PC-9 (cell line): ENCODE measurements at regions not wholly inside any gene's neighbourhood (a gene's known extent, or its start where the extent isn't known, plus 50 kb on each side); places are given as distances from the start of the nearest gene placed in this dataset.

ENCODE experiments used
- BruUV-seq: library from RNA; stranded (reverse); fragments of 400-500 nt; replicated peaks from 2 replicates; lab custom pipeline; 2021; lab: Mats Ljungman, UMichigan
- CTCF ChIA-PET: fragments of 300-600 bp; sonication (Branson Sonifier 250); formaldehyde crosslinking; loops from one replicate; lab custom pipeline; 2022; ENCODE audit warnings: antibody characterized with exemption; lab: Charles Lee
- POLR2A ChIA-PET: fragments of 300-600 bp; sonication (Branson Sonifier 250); formaldehyde crosslinking; loops from one replicate; lab custom pipeline; 2022; ENCODE audit warnings: antibody characterized with exemption; ENCODE audit not compliant: unreplicated experiment; lab: Charles Lee
- DNase-seq, 2 experiments: peaks; one replicate each; pipeline versions ENCODE4 v3.0.0 to v3.0.0-alpha.2; 2015 to 2022; ENCODE audit warnings: mixed read lengths in 1 of 2
- H2AFZ ChIP-seq: fragments of 200-600 bp; sonication (generic); 2 replicates; pipeline ENCODE4 v1.8.1; 2017; ENCODE audit warnings: antibody characterized with exemption
- H3F3A ChIP-seq: fragments of 200-600 bp; sonication (generic); 2 replicates; pipeline ENCODE4 v1.8.1; 2017; ENCODE audit warnings: antibody characterized with exemption, mild to moderate bottlenecking, low read depth; ENCODE audit not compliant: insufficient read depth
- H3K27ac ChIP-seq: fragments of 200-600 bp; sonication (generic); 2 replicates; pipeline ENCODE4 v1.6.1; 2016; ENCODE audit warnings: mixed run types
- H3K27me3 ChIP-seq: fragments of 200-600 bp; sonication (generic); 2 replicates; pipeline ENCODE4 v1.6.1; 2016; ENCODE audit warnings: low read depth, mixed run types; ENCODE audit not compliant: insufficient read depth
- H3K36me3 ChIP-seq: fragments of 200-600 bp; sonication (generic); 2 replicates; pipeline ENCODE4 v1.6.1; 2016; ENCODE audit warnings: low read depth, mixed run types
- H3K4me1 ChIP-seq: fragments of 200-600 bp; sonication (generic); replicated peaks from 2 replicates; pipeline ENCODE4 v1.6.1; 2016; ENCODE audit warnings: mixed run types; ENCODE audit not compliant: insufficient read depth
- H3K4me2 ChIP-seq: fragments of 200-600 bp; sonication (generic); 2 replicates; pipeline ENCODE4 v1.6.1; 2017; ENCODE audit warnings: mixed run types
- H3K4me3 ChIP-seq: fragments of 200-600 bp; sonication (generic); 2 replicates; pipeline ENCODE4 v1.6.1; 2016; ENCODE audit warnings: mixed run types
- H3K79me2 ChIP-seq: fragments of 200-600 bp; sonication (generic); 2 replicates; pipeline ENCODE4 v1.6.1; 2017; ENCODE audit warnings: low read depth, mixed run types
- H3K9me2 ChIP-seq: fragments of 200-600 bp; sonication (generic); 2 replicates; pipeline ENCODE4 v1.8.1; 2017; ENCODE audit warnings: mild to moderate bottlenecking; ENCODE audit not compliant: insufficient read depth
- H3K9me3 ChIP-seq: fragments of 200-600 bp; sonication (generic); 2 replicates; pipeline ENCODE4 v1.8.1; 2016; ENCODE audit warnings: low read depth; ENCODE audit not compliant: insufficient read depth
- H4K20me1 ChIP-seq: fragments of 200-600 bp; sonication (generic); 2 replicates; pipeline ENCODE4 v1.8.1; 2017; ENCODE audit not compliant: insufficient read depth
- EZH2 ChIP-seq: fragments of 200-600 bp; sonication (generic); IDR thresholded peaks from 2 replicates; pipeline ENCODE4 v1.8.0; 2017; ENCODE audit warnings: antibody characterized with exemption, low read depth
- intact Hi-C: fragments of 100-400 bp; cut with micrococcal nuclease; formaldehyde crosslinking; loops from one replicate; pipeline ENCODE4 v1.10.0; 2022; ENCODE audit not compliant: unreplicated experiment
- TF ChIP-seq, protein P1 (sequence below): fragments of 200-600 bp; sonication (generic); conservative IDR thresholded peaks from 2 replicates; pipeline ENCODE4 v1.6.1; 2017; ENCODE audit warnings: mixed run types, antibody characterized with exemption, mild to moderate bottlenecking, moderate library complexity

DNA sequence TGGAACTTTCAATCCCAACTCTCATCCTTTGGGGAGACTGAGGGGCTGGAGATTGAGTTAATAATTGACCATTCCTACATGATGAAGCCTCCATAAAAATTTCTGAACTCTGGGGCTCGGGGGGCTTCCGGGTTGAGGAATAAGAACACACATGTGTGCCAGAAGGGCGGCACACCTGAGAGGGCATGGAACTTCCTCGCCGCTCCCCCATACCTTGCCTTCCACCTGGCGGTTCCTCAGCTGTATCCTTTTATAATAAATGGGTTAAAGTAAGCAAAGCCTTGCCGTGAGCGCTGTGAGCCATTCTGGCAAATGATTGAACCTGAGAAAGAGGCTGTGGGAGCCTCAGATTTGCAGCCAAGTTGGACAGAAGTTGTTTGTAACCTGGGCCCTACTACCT lies 164.8 kb downstream of the LY86 start:
- peaks cover 9% of the 10 kb centered on the region; the same call in 1 of the 2 replicates for H3F3A ChIP-seq
- no peaks in the 10 kb centered on the region for H3K36me3 ChIP-seq
- CTCF ChIA-PET, result no interaction called here
- TF ChIP-seq, protein P1, sequence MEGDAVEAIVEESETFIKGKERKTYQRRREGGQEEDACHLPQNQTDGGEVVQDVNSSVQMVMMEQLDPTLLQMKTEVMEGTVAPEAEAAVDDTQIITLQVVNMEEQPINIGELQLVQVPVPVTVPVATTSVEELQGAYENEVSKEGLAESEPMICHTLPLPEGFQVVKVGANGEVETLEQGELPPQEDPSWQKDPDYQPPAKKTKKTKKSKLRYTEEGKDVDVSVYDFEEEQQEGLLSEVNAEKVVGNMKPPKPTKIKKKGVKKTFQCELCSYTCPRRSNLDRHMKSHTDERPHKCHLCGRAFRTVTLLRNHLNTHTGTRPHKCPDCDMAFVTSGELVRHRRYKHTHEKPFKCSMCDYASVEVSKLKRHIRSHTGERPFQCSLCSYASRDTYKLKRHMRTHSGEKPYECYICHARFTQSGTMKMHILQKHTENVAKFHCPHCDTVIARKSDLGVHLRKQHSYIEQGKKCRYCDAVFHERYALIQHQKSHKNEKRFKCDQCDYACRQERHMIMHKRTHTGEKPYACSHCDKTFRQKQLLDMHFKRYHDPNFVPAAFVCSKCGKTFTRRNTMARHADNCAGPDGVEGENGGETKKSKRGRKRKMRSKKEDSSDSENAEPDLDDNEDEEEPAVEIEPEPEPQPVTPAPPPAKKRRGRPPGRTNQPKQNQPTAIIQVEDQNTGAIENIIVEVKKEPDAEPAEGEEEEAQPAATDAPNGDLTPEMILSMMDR, result no peak
- no peak for TF ChIP-seq EZH2
- H3K4me1 ChIP-seq, result peaks cover 32% of the 10 kb centered on the region
- POLR2A ChIA-PET, result interaction anchor here (0.7 kb wide), 1 partner anchor 65 kb away, joined by 3 read pairs; no protein-coding TSS in a partner anchor
- DNase-seq, result no peak
- no peaks in the 10 kb centered on the region for H4K20me1 ChIP-seq
- no peaks in the 10 kb centered on the region for H3K79me2 ChIP-seq
- no peaks in the 10 kb centered on the region for H3K9me2 ChIP-seq
- H3K9me3 ChIP-seq, result no peaks in the 10 kb centered on the region
- no peak overlapping the region for H2AFZ ChIP-seq
- H3K4me2 ChIP-seq, result no peak overlapping the region
- intact Hi-C loops, result no loop called here
- no peak overlapping the region for H3K27ac ChIP-seq
- no peak overlapping the region for H3K4me3 ChIP-seq
- no TSS peak for BruUV-seq
- no peaks in the 10 kb centered on the region for H3K27me3 ChIP-seq

DNA sequence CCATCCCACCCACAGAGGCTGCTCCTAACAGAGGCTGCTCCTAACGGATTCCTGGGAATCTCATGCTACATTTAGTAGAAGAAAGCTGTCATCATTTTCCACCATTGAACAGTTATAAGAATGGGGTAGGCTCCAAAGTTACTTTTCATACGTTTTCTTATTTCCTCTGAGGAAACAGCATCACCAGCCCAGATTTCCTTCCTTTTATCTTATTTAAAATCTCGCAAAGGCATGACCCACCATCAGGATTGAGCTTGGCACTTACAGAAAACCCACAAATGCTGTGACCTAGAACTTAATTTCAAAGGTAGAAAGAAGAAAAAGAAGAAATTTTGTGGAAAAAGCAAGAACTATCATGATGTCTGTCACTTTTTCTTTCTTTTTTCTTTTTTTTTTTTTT lies 168.0 kb downstream of the LY86 start:
- Histone ChIP-seq H3K9me3 (no peaks in the 10 kb centered on the region), H3F3A (no peaks in the 10 kb centered on the region), H3K27me3 (no peaks in the 10 kb centered on the region), H4K20me1 (no peaks in the 10 kb centered on the region), H2AFZ (no peak overlapping the region), H3K4me2 (no peak overlapping the region), H3K27ac (no peak overlapping the region), H3K79me2 (no peaks in the 10 kb centered on the region), H3K4me3 (no peak overlapping the region), H3K9me2 (no peaks in the 10 kb centered on the region), H3K4me1 (no peaks in the 10 kb centered on the region), H3K36me3 (no peaks in the 10 kb centered on the region)
- DNase-seq, result no peak
- no TSS peak for BruUV-seq
- TF ChIP-seq EZH2, result no peak
- TF ChIP-seq, protein P1, result no peak
- intact Hi-C loops, result no loop called here
- ChIA-PET POLR2A (no interaction called here), CTCF (no interaction called here)

DNA sequence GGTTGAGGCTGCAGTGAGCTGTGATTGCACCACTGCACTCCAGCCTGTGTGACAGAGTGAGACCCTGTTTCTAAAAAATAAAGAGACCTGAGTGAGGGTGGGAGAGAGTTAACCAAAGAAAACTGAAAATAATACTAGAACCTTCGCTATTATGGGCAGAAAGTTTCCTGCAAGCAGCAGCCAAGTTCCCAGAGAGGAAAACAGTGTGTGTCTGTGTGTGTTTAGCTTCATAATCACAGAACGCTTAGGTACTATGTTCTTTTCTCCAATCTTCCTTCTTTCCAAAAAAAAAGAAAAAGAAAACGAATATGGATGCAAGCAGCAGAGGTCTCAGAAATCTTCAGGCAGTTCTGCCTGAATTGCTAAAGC lies 170.0 kb downstream of the LY86 start:
- intact Hi-C loops, result no loop called here
- no peak for DNase-seq
- Histone ChIP-seq H3K36me3 (no peaks in the 10 kb centered on the region), H3K4me3 (no peak overlapping the region), H3K9me3 (no peaks in the 10 kb centered on the region), H3K4me2 (no peak overlapping the region), H3K79me2 (no peaks in the 10 kb centered on the region), H3K4me1 (no peaks in the 10 kb centered on the region), H3K27ac (no peak overlapping the region), H3K27me3 (no peaks in the 10 kb centered on the region), H2AFZ (no peak overlapping the region), H4K20me1 (no peaks in the 10 kb centered on the region), H3F3A (no peaks in the 10 kb centered on the region), H3K9me2 (no peaks in the 10 kb centered on the region)
- no TSS peak for BruUV-seq
- POLR2A ChIA-PET, result interaction anchor here (0.7 kb wide), 1 partner anchor 16 kb away, joined by 3 read pairs; no protein-coding TSS in a partner anchor
- TF ChIP-seq, protein P1, result no peak
- TF ChIP-seq EZH2, result no peak
- CTCF ChIA-PET, result interaction anchor here (0.7 kb wide), 1 partner anchor 301 kb away, joined by 3 read pairs; no protein-coding TSS in a partner anchor
